Fibroblast of pulmonary artery (primary cell): ENCODE measurements at regions not wholly inside any gene's neighbourhood (a gene's known extent, or its start where the extent isn't known, plus 50 kb on each side); places are given as distances from the start of the nearest gene placed in this dataset.

Source experiments
- DNase-seq: peaks from one replicate; pipeline ENCODE4 v3.0.0-alpha.2; 2010; ENCODE audit warnings: low read depth
- H3K4me3 ChIP-seq: replicated peaks from 2 replicates; pipeline ENCODE4 v1.5.1; 2011; ENCODE audit warnings: low read depth, mild to moderate bottlenecking, control low read depth, low read length, moderate library complexity
- CTCF ChIP-seq: IDR thresholded peaks from 2 replicates; pipeline ENCODE4 v1.5.1; 2011; ENCODE audit warnings: mild to moderate bottlenecking, control low read depth, low read length, inconsistent platforms; ENCODE audit errors: missing control alignments

DNA sequence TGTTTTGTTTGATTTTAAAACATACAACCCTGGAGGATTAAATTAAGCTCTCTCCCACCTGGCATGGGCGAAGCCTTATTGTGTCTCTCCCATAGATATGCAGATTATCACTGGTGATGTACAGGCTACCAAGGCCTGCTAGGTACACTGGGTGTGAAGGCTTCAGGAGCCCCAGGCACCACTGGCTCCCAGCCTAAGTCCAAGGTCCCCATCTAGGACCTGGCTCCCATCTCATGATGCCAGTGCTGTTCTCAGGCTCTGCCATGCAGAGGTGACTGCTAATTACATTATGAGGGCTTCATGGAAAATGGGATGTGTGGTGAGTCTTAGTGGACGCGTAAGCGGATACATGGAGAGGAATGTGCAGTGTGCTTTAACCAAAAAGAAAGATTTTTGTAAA, 201.2 kb upstream of the KLHL29 start:
- no peak overlapping the region for H3K4me3 ChIP-seq
- no peak for TF ChIP-seq CTCF
- no peak for DNase-seq

DNA sequence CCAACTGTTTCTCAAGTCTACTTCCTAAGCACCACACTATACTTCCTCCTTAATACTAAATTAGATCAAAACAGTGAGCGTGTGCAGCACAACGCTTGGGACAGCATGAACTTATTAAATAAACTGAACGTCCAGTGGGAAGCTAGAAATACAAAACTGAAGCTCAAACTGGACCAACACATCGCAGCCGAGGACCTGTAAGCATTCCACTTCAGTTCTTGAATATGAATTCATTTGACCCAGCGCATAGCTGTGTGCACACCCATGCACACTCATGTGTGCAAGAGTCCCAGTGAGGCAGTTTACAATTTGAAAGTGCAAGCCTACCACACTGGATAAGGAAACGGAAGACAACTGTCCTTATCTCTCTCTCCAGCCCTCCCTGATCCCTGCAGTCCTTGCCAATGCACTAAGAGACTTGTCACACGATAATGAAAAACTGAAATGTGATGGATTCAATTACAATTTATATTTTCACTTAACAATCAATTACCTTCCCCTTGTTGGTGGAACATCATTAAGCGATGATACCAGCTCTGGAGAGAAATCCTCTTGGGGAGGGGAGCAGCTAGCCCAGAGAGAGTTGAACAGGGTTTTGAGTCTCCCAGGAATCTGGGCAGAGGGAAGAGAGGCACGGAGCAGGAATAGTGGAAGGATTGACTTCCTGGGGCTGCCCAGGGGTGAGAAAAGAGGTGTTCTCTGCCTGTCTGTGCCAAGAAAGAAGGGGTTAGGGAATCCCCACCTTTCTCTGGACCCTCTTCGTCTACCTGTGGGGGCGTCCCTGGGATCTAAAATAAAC, 186.5 kb upstream of the KLHL29 start:
- H3K4me3 ChIP-seq: no peak overlapping the region
- no peak for TF ChIP-seq CTCF

GRCh38 chr2:23199115-23199918, 185.7 kb upstream of the KLHL29 start:
- DNase-seq: peak; percentile 33
- TF ChIP-seq CTCF: peak; percentile 63
- no peak overlapping the region for H3K4me3 ChIP-seq

More for the DNA sequence above, 186.5 kb upstream of the KLHL29 start:
- DNase-seq: no peak

GRCh38 chr2:23200068-23200786, 184.8 kb upstream of the KLHL29 start:
- H3K4me3 ChIP-seq: no peak overlapping the region
- no peak for TF ChIP-seq CTCF
- DNase-seq: no peak

DNA sequence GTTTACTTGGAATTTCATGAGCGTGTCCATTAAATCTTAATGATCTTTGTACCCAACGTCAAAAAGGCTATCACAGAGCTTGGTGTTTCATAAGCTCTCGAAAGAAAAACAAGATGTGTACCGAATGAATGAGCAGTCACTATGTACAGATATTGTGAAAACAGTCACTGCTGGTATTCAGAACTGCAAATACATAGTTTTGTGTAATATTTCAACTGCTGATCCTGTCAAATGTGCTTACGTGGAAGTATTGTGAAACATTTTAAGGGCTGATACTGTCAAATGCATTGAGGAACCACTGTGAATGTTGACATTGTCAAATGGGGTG, 184.2 kb upstream of the KLHL29 start:
- no peak for DNase-seq
- no peak for TF ChIP-seq CTCF
- H3K4me3 ChIP-seq: no peak overlapping the region

- no peak for DNase-seq
- H3K4me3 ChIP-seq: no peak overlapping the region
- TF ChIP-seq CTCF: no peak
Observed at GRCh38 chr2:23203383-23203782, 181.6 kb upstream of the KLHL29 start.
